ENCODE measurements at regions not wholly inside any gene's neighbourhood (a gene's known extent, or its start where the extent isn't known, plus 50 kb on each side); places are given as distances from the start of the nearest gene placed in this dataset.

DNA sequence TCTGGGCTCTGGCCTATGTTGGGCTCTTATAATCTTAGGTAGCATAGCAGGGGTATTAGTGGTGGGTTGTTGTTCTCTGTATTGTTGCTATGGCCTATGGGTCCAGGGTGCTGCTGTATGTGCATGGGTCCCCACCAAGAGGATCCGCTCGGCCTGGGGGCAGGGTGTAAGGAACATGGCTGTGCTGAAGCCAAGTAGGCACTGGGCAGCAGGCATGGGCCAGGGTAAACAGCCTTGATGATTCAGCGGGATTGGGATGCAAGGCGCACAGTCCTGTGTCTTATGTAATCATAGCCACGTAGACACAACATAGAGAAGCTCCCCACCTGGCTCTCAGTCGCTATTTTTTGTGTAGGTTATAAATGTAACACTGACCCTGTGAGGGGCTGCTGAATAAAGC is 306.9 kb downstream of the ZPLD1 start:
- Histone ChIP-seq H4K20me1 (replicated peaks in 1 of 2; ENCODE audit: control insufficient read depth in 1 of 2, insufficient read depth in 2 of 2, low read length in 2 of 2) (no peaks in the 10 kb centered on the region), H3K4ac (replicated peaks; ENCODE audit: insufficient read length, low read depth, low read length) (no peak overlapping the region), H4K91ac (replicated peaks; ENCODE audit: insufficient read length, low read length) (no peak overlapping the region), H2AK5ac (ENCODE audit: low read depth, low read length) (no peak overlapping the region), H3K14ac (ENCODE audit: insufficient read length) (no peak overlapping the region), H3K27me3 (replicated peaks in 1 of 4; ENCODE audit: control insufficient read depth in 3 of 4, extremely low read depth in 1 of 4, insufficient read depth in 3 of 4, low read length in 3 of 4) (no peaks in the 10 kb centered on the region), H2BK12ac (ENCODE audit: low read depth, low read length) (no peak overlapping the region), H2BK20ac (ENCODE audit: low read length) (no peak overlapping the region), H4K8ac (ENCODE audit: extremely low read depth, insufficient read depth, low read length) (no peak overlapping the region), H3K79me1 (ENCODE audit: low read depth, low read length) (no peaks in the 10 kb centered on the region), H3K27ac (ENCODE audit: low read depth, low read length) (no peak overlapping the region), H3K56ac (replicated peaks; ENCODE audit: insufficient read length, low read depth, low read length) (no peak overlapping the region), H2BK15ac (ENCODE audit: low read length) (no peak overlapping the region), H3K18ac (ENCODE audit: extremely low read depth, low read length) (no peak overlapping the region), H2AFZ (ENCODE audit: low read length) (no peak overlapping the region), H3K79me2 (ENCODE audit: control insufficient read depth in 1 of 2, insufficient read depth in 2 of 2, low read length in 2 of 2) (no peaks in the 10 kb centered on the region), H4K5ac (ENCODE audit: insufficient read length, low read depth, low read length) (no peak overlapping the region), H3K4me2 (ENCODE audit: insufficient read depth in 1 of 2, low read depth in 2 of 2, low read length in 2 of 2) (no peak overlapping the region), H3K36me3 (ENCODE audit: control insufficient read depth in 2 of 4, insufficient read depth in 4 of 4, low read length in 3 of 4) (no peaks in the 10 kb centered on the region), H3K4me3 (ENCODE audit: extremely low read depth in 1 of 4, insufficient read depth in 2 of 4, low read depth in 3 of 4, low read length in 4 of 4) (no peak overlapping the region), H3K23ac (ENCODE audit: insufficient read length) (no peak overlapping the region), H3K23me2 (ENCODE audit: low read depth, low read length) (no peaks in the 10 kb centered on the region), H2BK5ac (ENCODE audit: low read depth, low read length) (no peak overlapping the region), H2BK120ac (replicated peaks; ENCODE audit: low read depth, low read length) (no peak overlapping the region), H3K9ac (replicated peaks in 1 of 4; ENCODE audit: extremely low read depth in 1 of 4, low read depth in 3 of 4, low read length in 3 of 4) (no peak overlapping the region), H3K9me3 (ENCODE audit: insufficient read depth in 2 of 2, low read depth in 1 of 2, low read length in 1 of 2) (no peaks in the 10 kb centered on the region), H3K4me1 (replicated peaks in 1 of 4; ENCODE audit: control insufficient read depth in 3 of 4, insufficient read depth in 4 of 4, low read length in 3 of 4) (no peaks in the 10 kb centered on the region)
- DNase-seq (ENCODE audit: low read depth in 1 of 2, low spot score in 2 of 2) (no peak), FAIRE-seq (no peak)
- 95% methylated on average over 6 of the region's 6 CpGs; no CpG with 5 or more reads in 1 of the 2 experiments for WGBS, 2 experiments (ENCODE audit: extremely low coverage in 1 of 2, insufficient coverage in 1 of 2, insufficient read length in 1 of 2, insufficient replicate concordance in 2 of 2, low coverage in 1 of 2, low lambda C conversion rate in 2 of 2, missing lambda C conversion rate in 1 of 2)
- CTCF ChIA-PET (ENCODE audit: partially characterized antibody): interaction anchor here (0.9 to 5.1 kb wide), 12 partner anchors 9 to 668 kb away, joined by 3 to 78 read pairs (median 4); no protein-coding TSS in a partner anchor
- POLR2A ChIA-PET (ENCODE audit: partially characterized antibody): no interaction called here
- TF ChIP-seq ZNF274 (IDR thresholded peaks at IDR 0.05; ENCODE audit: borderline replicate concordance, extremely low read depth, low read length) (no peak), EGR1 (IDR thresholded peaks at IDR 0.05; ENCODE audit: borderline replicate concordance, low read depth, low read length) (no peak), EZH2 (IDR thresholded peaks at IDR 0.05; ENCODE audit: low read depth, low read length, severe bottlenecking) (no peak), KDM4A (IDR thresholded peaks at IDR 0.05; ENCODE audit: low read depth, low read length, severe bottlenecking) (no peak), GABPA (IDR thresholded peaks at IDR 0.05; ENCODE audit: borderline replicate concordance, insufficient read depth, low read length) (no peak), TAF1 (IDR thresholded peaks at IDR 0.05; ENCODE audit: low read depth, low read length) (no peak), TCF12 (IDR thresholded peaks at IDR 0.05; ENCODE audit: low read depth, low read length) (no peak), CTBP2 (IDR thresholded peaks at IDR 0.05; ENCODE audit: borderline replicate concordance, insufficient read depth, insufficient read length, low read length) (no peak), BRCA1 (IDR thresholded peaks at IDR 0.05; ENCODE audit: low read depth, low read length) (no peak), RFX5 (IDR thresholded peaks at IDR 0.05; ENCODE audit: borderline replicate concordance, low read depth, low read length) (no peak)
